HG02852 (cell line): ENCODE measurements at regions not wholly inside any gene's neighbourhood (a gene's known extent, or its start where the extent isn't known, plus 50 kb on each side); places are given as distances from the start of the nearest gene placed in this dataset.

Source experiments
- ATAC-seq: cut with Tn5 transposase; IDR thresholded peaks from one replicate; pipeline ENCODE4 v1.9.1; 2021; ENCODE audit warnings: mild to moderate bottlenecking, moderate library complexity; ENCODE audit not compliant: unreplicated experiment

DNA sequence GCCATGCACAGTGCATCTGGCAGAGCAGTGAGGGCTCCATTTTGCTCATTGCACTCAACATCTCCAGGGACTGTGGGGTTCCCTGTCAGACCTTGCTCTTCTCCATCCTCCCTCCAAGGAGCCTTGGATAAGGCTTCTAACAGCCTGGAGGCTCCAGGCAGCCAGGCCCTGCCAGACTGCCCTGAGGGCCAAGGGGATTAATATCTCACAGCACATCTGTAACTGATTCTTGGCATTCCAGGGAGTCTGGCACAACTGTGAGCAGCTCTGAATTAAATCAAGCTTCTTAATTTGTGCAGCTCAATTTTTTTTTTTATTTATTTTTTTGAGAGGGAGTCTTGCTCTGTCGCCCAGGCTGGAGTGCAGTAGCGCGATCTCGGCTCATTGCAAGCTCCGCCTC, 224.5 kb upstream of the PGRMC2 start:
- no peak for ATAC-seq

DNA sequence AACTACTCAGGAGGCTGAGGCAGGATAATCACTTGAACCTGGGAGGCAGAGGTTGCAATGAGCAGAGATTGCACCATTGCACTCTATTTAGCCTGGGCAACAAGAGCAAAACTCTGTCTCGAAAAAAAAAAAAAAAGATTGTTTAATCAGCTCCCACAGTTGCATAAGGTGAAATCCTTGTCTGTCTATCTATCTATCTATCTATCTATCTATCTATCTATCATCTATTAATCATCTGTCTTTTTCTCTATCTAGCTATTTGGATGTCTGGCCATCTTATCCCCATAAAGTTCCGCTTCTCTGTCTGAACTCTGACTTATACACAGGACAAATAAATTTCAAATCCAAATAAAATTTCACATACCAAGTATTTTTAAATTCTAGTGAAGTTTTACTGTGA, 223.2 kb upstream of the PGRMC2 start:
- ATAC-seq = no peak

DNA sequence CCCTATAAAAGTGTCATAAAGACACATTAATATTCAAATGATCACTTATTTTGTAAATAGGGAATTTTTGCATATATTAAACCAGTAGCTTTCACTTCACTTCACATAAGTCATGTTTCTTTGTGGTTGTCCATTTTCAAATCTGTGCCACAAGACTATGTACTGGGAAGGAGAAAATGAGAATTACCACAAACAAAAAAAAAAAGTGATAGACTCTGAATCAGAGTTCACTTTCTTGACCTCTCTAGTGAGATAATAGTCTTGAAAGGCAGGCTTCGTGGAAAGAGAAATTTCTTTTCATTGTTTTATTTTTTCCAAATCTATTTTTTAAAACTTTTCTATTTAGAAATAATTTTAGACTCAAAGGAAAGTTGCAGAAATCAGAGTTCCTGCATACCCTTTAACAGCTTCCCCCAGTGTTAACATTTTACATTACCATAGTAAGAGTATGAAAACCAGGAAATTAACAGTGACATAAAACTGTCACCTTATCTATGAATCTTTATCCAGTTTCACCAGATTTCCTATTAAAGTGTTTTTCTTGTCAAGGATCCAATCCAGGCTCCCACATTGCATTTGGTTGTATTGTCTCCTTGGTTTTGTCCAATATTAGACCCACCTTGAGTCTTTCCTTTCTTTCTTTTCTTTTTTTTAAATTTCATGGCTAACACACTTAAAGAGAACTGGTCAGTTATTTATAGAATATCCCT, 215.4 kb upstream of the PGRMC2 start:
- no peak for ATAC-seq

DNA sequence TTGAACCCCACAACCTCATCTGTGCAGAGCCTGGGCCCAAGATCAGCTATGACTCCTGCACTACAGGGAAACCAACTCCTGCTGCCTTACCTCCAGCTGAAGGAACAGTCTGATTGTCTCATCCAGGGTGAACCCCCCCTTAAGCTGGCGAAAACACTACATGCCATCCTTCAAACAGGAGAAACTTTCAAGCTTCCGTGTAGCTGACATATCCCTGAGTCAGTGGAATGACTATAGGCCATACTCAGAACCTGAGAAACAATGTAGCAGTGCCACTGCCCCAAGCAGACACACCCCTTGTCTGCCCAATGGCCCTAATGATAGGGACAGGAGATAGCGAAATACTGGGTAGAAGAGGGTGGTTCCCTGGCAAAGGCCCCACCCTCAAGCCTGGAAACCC, 213.6 kb upstream of the PGRMC2 start:
- ATAC-seq = no peak

DNA sequence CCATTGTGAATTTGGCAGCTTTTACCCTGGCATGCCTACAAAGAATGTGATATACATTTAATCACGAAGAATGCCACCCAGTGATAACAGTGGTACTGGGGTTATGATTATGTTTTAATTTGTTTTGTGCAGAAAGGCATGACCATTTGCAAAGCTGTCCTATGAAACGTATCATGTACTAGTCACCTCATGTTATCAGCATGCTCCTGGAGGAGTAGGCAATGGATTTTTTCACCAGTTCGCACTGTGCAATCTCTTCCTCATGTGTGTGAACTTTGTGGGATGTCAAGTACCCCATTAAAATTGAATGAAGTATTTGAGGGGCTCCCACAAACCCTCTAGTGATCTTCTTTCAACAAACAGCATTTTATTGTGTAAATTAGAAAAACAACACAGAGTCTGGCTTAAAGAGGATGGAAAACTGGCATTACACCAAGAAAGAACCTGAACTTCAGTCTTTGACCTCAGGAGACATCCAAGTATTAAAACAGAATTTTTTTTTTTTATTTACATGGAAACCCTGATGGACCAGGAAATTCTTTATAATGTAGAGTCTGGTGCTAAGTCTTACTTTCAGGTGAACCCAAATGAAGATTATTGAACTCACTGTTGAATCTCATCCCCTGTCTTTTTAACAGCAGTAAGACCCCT, 200.6 kb upstream of the PGRMC2 start:
- ATAC-seq = no peak

DNA sequence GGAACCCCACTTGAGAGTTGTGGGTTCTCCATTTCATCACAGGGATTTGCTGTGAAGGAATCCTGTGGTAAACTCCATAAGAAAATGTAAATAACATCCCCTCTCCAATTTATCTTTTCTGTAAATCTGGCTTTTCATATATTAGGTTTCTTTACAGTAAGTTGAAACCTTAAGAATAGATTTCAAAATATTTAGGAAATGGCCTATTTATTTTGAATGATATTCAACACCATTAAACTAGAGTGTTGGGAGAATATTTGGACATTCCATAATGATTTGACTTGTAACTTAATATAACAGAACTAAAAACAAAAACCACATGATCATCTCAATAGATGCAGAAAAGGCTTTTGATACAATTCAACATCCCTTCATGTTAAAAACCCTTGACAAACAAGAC, 197.3 kb upstream of the PGRMC2 start:
- ATAC-seq = no peak

DNA sequence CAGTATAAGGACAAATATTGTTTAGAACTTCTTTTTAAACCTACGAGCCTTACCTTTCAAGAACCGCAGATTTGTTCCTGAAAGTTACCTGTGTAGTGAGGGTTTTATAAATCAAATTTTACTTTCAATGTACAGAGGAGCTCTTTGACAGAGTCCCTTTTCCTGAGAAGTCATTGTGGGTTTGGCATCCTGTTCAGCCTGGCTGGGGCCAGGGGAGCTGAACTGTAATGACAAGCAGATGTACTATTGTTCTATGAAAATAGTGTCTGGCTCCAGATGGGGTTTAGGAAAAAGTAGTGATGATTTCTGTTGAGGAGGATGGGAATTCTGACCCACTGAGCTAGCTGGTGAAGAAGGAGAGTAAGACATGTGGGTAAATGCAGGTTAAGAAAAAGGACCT, 196.2 kb upstream of the PGRMC2 start:
- no peak for ATAC-seq

DNA sequence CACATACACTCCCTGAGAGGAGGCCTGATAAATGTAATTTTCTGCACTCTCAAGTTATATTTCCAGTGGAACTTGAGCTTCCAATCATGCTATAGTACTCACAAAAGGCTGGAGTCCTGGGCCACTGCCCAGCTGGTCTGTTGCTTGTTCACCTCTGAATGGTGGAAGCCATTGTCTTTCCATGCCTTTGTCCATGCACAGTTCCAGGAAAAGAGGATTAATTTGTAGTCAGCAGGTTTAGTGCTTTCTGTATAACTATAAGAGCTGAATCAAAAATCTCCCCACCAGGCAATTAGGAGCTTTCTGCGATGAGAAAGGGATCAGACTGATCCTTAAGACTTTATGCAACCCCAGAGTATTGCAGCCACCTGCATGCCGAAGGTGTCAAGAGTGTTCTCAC, 195.4 kb upstream of the PGRMC2 start:
- no peak for ATAC-seq

DNA sequence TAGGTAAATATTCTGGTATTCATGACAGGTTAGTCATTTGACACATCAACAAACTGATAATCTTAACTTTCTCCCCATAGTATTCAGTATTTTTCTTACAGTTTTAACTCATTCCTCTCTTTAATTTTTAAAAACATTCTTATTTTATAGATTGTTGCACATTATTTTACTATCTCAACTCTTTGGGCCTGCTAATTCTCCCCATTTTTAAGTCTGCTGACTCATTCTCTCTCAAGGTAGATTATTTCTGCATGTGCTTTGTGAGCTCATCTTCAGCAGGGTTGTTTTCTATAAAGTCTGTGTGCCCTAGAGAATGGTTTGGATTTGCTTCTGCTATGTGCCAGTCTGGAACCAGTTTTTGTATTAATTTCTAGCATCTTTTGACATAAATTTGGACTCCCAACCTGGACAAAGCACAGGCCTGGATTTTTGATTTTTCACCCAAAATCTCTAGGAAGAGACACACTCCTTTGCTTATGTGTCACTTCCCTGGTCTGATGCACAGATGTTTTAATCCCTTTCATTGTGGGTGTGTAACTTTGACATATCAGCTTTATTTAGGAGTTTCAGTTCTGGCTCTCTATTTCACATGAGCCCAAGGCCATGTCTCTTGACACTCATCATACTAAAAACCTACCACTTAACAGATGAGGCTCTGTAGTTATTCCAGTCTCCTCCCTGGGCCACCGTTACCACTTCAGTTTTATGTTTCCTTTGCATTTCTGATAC, 194.3 kb upstream of the PGRMC2 start:
- no peak for ATAC-seq

DNA sequence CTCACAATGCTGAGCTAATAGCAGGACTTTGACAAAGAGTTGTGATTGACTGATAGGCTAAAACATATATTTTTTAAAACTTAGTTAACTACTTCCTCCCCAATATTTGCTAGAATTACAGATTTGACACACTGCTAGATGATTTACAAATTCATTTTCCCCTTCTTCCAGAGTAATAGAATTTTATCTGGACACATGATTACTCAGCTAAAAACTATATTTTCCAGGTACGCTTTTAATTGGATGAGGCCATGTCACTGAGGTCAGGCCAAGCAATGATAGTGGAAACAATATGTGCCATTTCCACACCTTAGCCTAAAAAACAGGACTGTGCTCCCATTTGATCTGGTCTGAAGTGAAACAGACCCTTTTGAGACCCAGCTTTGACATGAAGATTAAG, 193.3 kb upstream of the PGRMC2 start:
- ATAC-seq = no peak

DNA sequence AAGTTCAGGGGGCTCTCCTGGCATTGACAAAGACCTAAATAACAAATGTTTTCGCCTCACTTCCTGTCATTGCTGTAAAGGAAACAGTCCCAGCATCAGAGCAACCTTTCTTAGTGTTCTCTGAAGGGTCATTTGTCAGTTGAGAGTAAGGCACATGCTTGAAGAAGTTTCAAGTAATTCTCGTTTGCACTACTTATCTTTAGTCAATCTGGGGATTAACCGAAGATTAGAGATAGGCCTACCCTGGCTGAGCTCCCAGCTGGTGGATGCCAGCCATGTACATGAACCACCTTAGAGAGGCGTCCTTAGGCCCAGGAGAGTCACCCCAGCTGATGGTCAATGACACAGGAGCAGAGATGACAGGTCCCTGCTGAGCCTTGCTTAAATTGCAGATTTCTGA, 189.9 kb upstream of the PGRMC2 start:
- ATAC-seq = no peak

DNA sequence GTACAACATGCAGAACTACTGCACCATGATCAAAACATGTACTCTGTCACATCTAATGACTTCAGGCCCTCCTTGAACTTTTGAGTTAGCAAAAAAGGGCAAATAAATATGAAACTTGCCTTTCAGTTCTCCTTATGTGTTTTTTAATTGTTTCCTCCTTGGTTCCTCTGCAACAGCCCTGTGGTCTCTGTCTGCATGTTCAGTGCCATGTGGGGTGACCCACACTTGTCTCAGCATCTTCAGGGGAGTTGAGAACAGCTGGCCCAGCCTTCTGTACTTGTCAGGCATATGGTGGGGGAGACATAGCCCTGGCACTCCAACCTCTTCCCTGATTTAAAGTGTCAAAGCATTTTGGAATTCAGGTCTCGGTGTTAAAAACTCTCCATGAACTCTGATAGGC, 188.0 kb upstream of the PGRMC2 start:
- ATAC-seq = no peak

DNA sequence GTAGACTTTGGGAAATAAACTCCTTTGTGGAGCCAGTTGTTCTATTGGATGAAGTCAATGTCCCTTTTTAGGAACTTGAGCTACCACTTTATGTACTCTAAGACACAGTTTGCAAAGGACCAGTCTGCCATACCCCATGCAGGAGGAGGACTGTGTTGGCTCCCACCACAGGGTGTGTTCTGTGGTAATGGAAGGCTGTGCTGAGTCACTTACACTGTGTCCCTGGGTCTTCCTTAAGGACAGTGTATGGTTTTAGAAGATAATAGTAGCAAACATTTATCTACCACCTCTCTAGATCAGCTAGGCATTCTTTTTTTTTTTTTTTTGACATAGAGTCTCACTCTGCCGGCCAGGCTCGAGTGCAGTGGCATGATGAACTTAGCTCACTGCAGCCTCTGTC, 184.0 kb upstream of the PGRMC2 start:
- ATAC-seq = no peak

DNA sequence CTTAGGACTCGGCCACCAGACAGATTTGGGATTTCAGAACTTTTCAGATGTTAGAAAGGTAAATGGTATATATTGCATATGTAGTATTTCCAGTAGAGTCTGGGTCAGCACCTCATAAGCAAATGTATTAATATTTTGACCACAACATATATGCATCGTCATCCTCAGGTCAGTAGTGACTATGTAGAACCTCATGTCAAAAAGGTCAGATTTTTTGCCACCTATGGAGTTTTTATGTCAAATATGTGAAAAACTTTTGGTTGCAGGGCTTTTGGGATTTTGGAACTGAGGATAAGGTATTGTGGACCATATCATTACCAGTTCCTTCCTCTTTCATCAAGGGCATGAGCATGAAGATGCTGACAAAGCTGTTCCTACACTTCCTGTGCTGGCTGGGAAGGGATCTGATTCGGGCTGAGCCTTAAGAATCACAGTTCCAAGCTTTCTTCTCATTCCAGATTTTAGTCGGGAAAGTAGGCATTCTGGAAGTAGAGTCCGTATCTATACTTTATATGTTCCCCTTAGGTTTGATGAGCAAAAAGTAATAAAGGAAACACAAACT, 183.0 kb upstream of the PGRMC2 start:
- ATAC-seq = no peak

DNA sequence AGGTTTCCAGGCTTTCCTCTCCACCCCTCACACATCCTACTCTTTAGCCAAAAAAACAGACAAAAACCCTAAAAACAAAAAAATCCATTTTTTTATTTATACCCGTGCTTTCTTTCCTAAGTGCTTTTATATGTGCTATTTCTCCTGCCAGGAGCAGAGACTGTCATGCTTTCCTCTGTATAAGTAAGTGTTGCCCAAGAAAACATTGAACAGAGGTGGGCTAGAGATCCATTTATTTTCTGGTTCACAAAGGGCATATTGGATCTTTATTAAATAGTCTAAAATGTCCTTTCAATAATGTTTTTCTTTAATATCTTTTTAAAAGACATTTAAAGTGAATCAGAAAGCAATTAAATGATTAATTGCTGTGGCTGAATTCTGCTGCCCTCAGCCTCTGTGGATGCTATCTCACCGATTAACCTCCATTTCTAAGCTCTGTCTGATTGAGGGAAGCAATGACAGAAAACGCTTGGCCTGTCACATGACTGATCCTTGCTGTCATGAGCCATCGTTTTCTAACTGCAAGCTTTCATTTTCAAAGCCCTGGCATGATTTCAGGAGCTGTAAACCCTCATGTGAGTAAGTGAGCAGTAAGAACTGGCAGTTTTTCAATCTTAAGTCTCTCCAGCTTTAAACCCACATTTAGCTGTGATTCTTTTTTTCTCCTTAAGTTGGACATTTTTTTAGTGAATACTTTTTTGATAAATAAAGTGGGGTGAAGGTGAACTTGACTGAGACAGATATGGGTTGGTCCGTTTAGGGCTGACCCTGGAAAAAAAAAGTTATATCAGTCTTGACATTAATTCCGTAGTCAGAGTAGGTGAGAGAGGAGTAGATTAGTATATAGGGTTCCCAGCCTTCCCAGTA, 180.7 kb upstream of the PGRMC2 start:
- no peak for ATAC-seq

DNA sequence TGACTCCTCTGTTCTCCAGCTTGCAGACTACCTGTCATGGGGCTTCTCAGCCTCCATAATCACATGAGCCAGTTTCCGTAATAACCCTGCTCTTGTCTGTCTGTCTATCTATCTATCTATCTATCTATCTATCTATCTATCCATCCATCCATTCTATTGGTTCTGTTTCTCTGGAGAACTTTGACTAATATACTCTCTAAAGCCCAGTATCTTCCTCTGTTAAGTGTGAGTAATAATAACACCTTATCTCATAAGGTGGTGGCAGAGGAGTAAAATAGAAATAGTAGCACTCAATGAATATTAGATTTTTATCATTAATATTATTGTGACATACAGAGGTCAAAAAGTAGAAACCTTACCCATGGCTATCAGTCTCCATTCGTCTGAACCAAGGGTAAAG, 177.9 kb upstream of the PGRMC2 start:
- no peak for ATAC-seq

DNA sequence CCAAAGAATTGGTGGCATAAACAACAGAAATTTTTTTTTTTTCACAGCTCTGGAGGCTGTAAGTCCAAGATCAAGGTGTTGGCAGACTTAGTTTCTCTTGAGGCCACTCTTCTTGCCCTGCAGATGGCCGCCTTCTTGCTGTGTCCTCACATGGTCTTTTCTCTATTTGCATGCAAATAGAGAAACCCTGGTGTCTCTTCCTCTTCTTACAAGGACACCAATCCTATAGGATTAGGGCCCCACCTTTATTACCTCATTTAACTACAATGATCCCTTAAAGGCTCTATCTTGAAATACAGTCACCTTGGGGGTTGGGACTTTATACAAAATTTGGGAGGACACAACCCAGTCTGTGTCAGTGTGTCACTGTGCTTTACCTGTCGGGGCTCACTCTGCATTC, 175.4 kb upstream of the PGRMC2 start:
- no peak for ATAC-seq

DNA sequence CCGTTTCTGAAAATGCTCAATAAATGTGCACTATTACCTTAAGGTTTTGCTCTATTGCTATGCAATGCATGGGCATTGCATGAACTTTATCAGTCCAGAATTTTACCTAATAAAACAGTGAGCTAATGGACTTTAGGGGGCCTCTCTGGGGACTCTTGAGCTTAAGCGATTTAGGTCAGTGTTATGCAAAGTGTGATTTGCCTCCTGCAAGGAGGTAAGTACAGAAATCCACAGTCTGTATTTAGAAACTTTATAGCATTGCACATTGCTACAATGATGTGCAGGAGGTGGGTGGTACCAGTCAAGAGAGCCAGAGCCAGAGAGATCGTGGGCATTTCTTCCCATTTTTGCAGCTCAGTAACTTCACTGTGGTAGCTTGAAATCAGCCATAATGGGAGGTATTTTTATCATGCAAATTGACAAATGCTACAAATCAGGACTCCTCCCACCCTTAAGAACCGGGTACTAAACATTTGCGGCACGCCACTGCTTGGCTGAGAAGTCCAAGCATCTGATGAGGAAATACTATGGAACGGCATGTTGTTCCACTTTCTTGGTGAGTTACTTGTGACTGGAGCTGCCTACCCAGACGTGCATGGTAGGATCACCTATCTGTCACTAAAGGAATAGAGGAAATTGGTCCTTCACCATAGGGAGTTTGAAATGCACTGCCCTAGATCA, 174.6 kb upstream of the PGRMC2 start:
- no peak for ATAC-seq

DNA sequence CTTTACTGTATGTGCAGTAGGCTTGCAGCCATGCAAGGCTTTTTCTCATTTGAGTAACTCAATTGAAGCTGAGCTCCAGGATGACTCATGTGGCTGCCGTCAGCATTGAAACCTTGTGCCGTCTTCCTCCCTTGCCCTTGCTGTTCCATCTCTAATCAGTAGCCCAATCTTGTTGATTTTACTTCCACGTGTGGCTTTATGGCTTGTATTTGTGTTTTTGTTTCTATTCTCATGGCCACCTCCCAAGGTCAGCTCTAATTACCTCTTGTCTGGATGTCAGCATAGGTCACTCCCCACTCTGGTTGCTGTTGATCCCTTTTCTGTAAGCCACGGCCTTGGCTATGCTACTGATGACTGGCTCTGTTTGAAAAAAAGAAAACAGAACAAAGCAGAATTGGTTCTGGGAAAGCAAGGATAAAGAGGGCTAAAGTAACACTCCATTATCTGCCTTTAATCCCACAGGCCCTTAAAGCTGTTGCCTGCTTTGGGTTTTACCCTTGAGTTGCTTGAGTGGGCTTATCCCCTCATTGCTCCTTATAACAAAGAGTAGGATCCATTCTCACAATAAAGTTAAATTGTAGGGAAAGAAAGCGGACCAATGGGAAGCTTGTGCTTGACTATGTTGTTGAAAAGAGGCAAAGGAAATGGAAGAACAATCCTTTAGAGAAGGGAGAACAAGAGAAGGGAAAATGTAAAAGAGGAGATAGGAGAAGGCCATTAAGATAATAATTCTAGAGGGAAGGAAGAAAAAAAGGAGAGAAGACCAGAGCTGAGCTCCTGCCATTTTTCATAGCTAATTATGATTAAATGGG, 173.9 kb upstream of the PGRMC2 start:
- ATAC-seq = peak; percentile 84

DNA sequence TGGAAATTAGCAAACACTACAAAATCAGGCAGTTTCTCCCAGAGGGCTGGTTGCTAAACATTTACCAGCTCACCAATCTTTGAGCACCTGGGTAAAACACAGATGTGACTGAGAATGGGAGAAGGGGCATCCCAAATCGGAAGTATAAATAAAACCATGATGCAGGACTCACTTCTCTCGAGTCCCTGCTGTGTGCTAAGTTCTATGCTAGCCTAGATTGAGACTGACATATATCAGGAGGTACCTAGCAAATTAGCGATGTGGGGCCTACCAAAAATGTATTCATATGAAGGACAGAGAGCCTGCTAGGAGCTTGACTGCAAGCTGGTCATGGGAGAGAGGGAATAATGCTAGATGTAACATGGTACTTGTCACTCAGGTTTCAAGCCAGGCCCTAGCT, 171.9 kb upstream of the PGRMC2 start:
- ATAC-seq = no peak
